ENCODE measurements at regions not wholly inside any gene's neighbourhood (a gene's known extent, or its start where the extent isn't known, plus 50 kb on each side); places are given as distances from the start of the nearest gene placed in this dataset.

- DNase-seq (ENCODE audit: low read depth): no peak
- no peak overlapping the region for H3K4me3 ChIP-seq (ENCODE audit: low read depth, low read length)
- no peak for TF ChIP-seq CTCF (IDR thresholded peaks at IDR 0.05; ENCODE audit: insufficient read depth, low read depth, low read length)
These were observed 138.1 kb downstream of the HERPUD2 start for GRCh38 chr7:35556515-35557471.

- TF ChIP-seq CTCF (IDR thresholded peaks at IDR 0.05; ENCODE audit: insufficient read depth, low read depth, low read length): no peak
- DNase-seq (ENCODE audit: low read depth): no peak
- no peak overlapping the region for H3K4me3 ChIP-seq (ENCODE audit: low read depth, low read length)
These were observed 139.0 kb downstream of the HERPUD2 start for GRCh38 chr7:35555934-35556333.

- no peak overlapping the region for H3K4me3 ChIP-seq (ENCODE audit: low read depth, low read length)
- no peak for DNase-seq (ENCODE audit: low read depth)
- TF ChIP-seq CTCF (IDR thresholded peaks at IDR 0.05; ENCODE audit: insufficient read depth, low read depth, low read length): no peak
These were observed 139.5 kb downstream of the HERPUD2 start for GRCh38 chr7:35555386-35555785.

- TF ChIP-seq CTCF (IDR thresholded peaks at IDR 0.05; ENCODE audit: insufficient read depth, low read depth, low read length): no peak
- peak; percentile 7 for DNase-seq (ENCODE audit: low read depth)
These were observed 141.4 kb downstream of the HERPUD2 start for GRCh38 chr7:35553519-35553918.

GRCh38 chr7:35552691-35553090 lies 142.2 kb downstream of the HERPUD2 start:
- no peak overlapping the region for H3K4me3 ChIP-seq (ENCODE audit: low read depth, low read length)
- no peak for DNase-seq (ENCODE audit: low read depth)
- TF ChIP-seq CTCF (IDR thresholded peaks at IDR 0.05; ENCODE audit: insufficient read depth, low read depth, low read length): no peak

More at GRCh38 chr7:35553519-35553918, 141.4 kb downstream of the HERPUD2 start:
- H3K4me3 ChIP-seq (ENCODE audit: low read depth, low read length): no peak overlapping the region

- H3K4me3 ChIP-seq (ENCODE audit: low read depth, low read length): no peak overlapping the region
- no peak for DNase-seq (ENCODE audit: low read depth)
- no peak for TF ChIP-seq CTCF (IDR thresholded peaks at IDR 0.05; ENCODE audit: insufficient read depth, low read depth, low read length)
These were observed 143.4 kb downstream of the HERPUD2 start for GRCh38 chr7:35551321-35552081.
